B cell (primary cell): ENCODE measurements at regions not wholly inside any gene's neighbourhood (a gene's known extent, or its start where the extent isn't known, plus 50 kb on each side); places are given as distances from the start of the nearest gene placed in this dataset.

Experiments
- EZH2 ChIP-seq: IDR thresholded peaks from 2 replicates; pipeline ENCODE4 v1.6.1; 2012; ENCODE audit warnings: borderline replicate concordance, low read depth, mild to moderate bottlenecking, moderate library complexity, low read length; ENCODE audit not compliant: insufficient read depth, poor library complexity, severe bottlenecking
- TF ChIP-seq, protein P1 (sequence below): fragments of 200-600 bp; IDR thresholded peaks from one replicate; pipeline ENCODE4 v1.8.0; 2022; ENCODE audit warnings: antibody characterized with exemption, mild to moderate bottlenecking

DNA sequence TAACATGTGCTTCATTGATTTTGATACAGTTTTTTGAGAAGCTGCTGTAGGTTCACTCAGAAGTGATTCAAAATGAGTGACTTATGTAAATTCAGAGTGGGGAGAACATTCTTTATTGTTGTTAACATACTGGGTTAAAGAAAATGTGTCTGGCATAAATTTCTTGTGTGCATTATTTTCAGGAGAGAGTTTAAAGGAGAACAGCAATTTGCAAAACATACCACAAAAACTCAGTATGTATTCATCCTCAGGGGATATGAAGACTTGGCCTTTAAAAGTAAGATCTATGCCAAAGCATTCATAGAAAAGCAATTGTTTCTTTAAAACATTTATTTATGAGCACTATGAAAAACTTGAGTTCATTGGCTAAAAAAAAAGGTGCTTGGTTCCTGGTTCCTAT, 1089.8 kb downstream of the ROBO2 start:
- TF ChIP-seq, protein P1, sequence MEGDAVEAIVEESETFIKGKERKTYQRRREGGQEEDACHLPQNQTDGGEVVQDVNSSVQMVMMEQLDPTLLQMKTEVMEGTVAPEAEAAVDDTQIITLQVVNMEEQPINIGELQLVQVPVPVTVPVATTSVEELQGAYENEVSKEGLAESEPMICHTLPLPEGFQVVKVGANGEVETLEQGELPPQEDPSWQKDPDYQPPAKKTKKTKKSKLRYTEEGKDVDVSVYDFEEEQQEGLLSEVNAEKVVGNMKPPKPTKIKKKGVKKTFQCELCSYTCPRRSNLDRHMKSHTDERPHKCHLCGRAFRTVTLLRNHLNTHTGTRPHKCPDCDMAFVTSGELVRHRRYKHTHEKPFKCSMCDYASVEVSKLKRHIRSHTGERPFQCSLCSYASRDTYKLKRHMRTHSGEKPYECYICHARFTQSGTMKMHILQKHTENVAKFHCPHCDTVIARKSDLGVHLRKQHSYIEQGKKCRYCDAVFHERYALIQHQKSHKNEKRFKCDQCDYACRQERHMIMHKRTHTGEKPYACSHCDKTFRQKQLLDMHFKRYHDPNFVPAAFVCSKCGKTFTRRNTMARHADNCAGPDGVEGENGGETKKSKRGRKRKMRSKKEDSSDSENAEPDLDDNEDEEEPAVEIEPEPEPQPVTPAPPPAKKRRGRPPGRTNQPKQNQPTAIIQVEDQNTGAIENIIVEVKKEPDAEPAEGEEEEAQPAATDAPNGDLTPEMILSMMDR: no peak
- no peak for TF ChIP-seq EZH2
